Activated CD4-positive, alpha-beta memory T cell treated with anti-CD3 and anti-CD28 coated beads for 36 hours (primary cell): ENCODE measurements at regions not wholly inside any gene's neighbourhood (a gene's known extent, or its start where the extent isn't known, plus 50 kb on each side); places are given as distances from the start of the nearest gene placed in this dataset.
"Not testable (repeated sequence)": the region's sequence is repeated elsewhere in the genome, so short reads cannot be mapped to it uniquely, and the experiment has no call there.

Experiments used
- CTCF ChIA-PET: fragments of 350-600 bp; sonication (Branson Sonifier 250); formaldehyde crosslinking; loops from one replicate; lab custom pipeline; 2021; ENCODE audit warnings: antibody characterized with exemption, inconsistent platforms; lab: Charles Lee
- POLR2A ChIA-PET: fragments of 350-600 bp; sonication (Branson Sonifier 250); formaldehyde crosslinking; loops from one replicate; lab custom pipeline; 2021; ENCODE audit warnings: antibody characterized with exemption; lab: Charles Lee
- DNase-seq: peaks from one replicate; pipeline ENCODE4 v3.0.0-alpha.2; 2020
- H3K27ac Mint-ChIP-seq: one replicate; pipeline ENCODE4 v1.8.0; 2021; ENCODE audit warnings: mixed read lengths
- H3K27me3 Mint-ChIP-seq: one replicate; pipeline ENCODE4 v1.8.0; 2021; ENCODE audit warnings: mixed read lengths
- H3K36me3 Mint-ChIP-seq: one replicate; pipeline ENCODE4 v1.8.0; 2021; ENCODE audit warnings: mixed read lengths
- H3K4me1 Mint-ChIP-seq: one replicate; pipeline ENCODE4 v1.8.0; 2021; ENCODE audit warnings: low read depth, mixed read lengths
- H3K4me3 Mint-ChIP-seq: one replicate; pipeline ENCODE4 v1.8.0; 2021; ENCODE audit warnings: mild to moderate bottlenecking, mixed read lengths
- H3K9me3 Mint-ChIP-seq: one replicate; pipeline ENCODE4 v1.8.0; 2021; ENCODE audit warnings: mixed read lengths
- intact Hi-C: fragments of 100-400 bp; cut with micrococcal nuclease; formaldehyde crosslinking; loops from one replicate; pipeline ENCODE4 v1.15.1; 2023

GRCh38 chr6:147651-148050 is 144.6 kb upstream of the DUSP22 start:
- H3K4me1 Mint-ChIP-seq, H3K27ac Mint-ChIP-seq, POLR2A ChIA-PET, intact Hi-C loops, H3K9me3 Mint-ChIP-seq, H3K4me3 Mint-ChIP-seq, H3K36me3 Mint-ChIP-seq, H3K27me3 Mint-ChIP-seq, DNase-seq: not testable (repeated sequence)
- CTCF ChIA-PET: interaction anchor here (0.6 to 1.4 kb wide), 5 partner anchors 17 to 224 kb away, joined by 3 to 5 read pairs (median 3); no protein-coding TSS in a partner anchor

DNA sequence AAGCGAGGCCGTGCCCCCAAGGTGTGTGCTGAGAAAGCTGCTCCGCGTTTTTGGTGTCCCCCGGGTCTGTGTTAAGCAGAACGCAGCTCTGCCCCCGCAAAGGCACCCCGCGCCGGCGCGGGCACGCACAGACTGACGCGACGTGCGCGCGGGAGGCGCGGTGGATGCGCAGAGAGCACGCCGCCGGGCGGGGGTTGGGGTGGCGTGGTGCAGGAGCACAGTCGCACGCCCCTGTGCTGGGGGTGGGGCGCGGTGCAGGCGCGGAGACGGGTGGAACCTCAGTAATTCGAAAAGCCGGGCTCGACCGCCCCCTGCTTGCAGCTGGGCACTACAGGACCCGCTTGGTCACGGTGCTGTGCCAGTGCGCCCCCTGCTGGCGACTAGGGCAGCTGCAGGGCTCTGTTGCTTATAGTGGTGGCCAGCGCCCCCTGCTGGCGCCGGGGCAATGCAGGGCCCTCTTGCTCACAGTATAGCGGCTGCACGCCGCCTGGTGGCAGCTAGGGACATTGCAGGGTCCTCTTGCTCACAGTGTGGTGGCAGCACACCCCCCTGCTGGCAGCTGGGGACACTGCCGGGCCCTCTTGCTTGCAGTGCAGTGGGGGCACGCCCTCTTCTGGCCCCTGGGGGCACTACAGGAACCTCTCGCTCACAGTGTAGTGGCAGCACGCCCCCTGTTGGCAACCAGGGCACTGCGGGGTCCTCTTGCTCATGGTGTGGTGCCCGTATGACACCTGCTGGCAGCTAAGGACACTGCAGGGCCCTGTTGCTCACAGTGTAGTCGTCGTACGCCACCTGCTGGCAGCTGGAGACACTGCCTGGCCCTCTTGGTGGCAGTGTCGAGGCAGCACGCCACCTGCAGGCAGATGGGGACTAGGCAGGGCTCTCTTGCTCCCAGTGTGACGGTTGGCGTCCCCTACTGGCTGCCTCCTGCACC is 144.0 kb upstream of the DUSP22 start:
- H3K27ac Mint-ChIP-seq, H3K4me1 Mint-ChIP-seq, intact Hi-C loops, POLR2A ChIA-PET, H3K9me3 Mint-ChIP-seq, H3K4me3 Mint-ChIP-seq, H3K36me3 Mint-ChIP-seq: not testable (repeated sequence)
- H3K27me3 Mint-ChIP-seq: peaks cover 15% of the 10 kb centered on the region
- CTCF ChIA-PET: interaction anchor here (0.6 to 1.4 kb wide), 9 partner anchors 16 to 442 kb away, joined by 3 to 5 read pairs (median 3); no protein-coding TSS in a partner anchor
- DNase-seq: peak; percentile 96

GRCh38 chr6:150147-150546 is 142.1 kb upstream of the DUSP22 start:
- intact Hi-C loops, H3K36me3 Mint-ChIP-seq, H3K9me3 Mint-ChIP-seq, H3K27ac Mint-ChIP-seq, H3K4me1 Mint-ChIP-seq, H3K4me3 Mint-ChIP-seq, POLR2A ChIA-PET, DNase-seq: not testable (repeated sequence)
- CTCF ChIA-PET: interaction anchor here (1.0 kb wide), 1 partner anchor 19 kb away, joined by 3 read pairs; no protein-coding TSS in a partner anchor
- H3K27me3 Mint-ChIP-seq: peaks cover 28% of the 10 kb centered on the region

DNA sequence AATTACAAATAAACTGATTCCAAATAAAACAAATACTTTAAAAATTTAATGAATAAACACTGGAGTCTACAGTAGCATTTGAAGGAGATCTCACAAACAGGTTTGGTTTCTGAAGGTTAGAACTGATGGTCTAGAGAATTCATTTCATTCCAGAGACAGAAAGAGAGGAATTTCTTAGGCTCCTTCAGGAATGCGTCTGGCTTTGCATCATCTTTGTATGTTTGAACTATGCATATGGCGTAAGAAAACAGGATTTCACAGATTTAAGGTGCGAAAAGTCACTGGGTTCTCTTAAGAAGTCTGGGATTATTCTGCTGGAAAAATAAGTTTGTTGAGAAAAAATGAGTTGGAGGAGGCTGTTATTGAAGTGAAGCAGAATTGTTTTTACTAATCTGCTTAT is 139.9 kb upstream of the DUSP22 start:
- intact Hi-C loops, DNase-seq, H3K27ac Mint-ChIP-seq, H3K4me3 Mint-ChIP-seq, POLR2A ChIA-PET, CTCF ChIA-PET, H3K9me3 Mint-ChIP-seq, H3K36me3 Mint-ChIP-seq: not testable (repeated sequence)
- Mint-ChIP-seq H3K27me3 (peaks cover 43% of the 10 kb centered on the region), H3K4me1 (peaks cover 17% of the 10 kb centered on the region)

DNA sequence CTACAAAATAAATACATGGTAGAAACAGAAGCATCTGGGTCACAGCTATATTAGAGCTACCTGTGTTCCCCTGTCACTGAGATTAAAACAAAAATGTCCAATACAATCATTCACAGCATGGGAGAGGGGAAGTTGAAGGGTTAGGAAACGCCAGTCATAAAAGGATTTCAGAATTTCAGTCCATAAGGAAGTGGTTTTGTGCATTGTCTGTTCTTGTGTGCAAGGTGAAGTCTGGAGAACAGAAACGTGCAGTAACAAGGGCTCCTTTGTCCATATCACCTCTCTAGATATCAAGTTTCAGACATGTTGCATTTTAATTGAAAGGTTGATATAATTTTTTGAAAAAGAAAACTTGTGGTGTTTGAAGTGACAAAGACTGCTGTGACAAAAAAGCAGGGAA is 139.3 kb upstream of the DUSP22 start:
- Mint-ChIP-seq H3K4me1 (peaks cover 17% of the 10 kb centered on the region), H3K27me3 (peaks cover 46% of the 10 kb centered on the region)
- CTCF ChIA-PET, H3K9me3 Mint-ChIP-seq, POLR2A ChIA-PET, intact Hi-C loops, H3K27ac Mint-ChIP-seq, H3K36me3 Mint-ChIP-seq, H3K4me3 Mint-ChIP-seq, DNase-seq: not testable (repeated sequence)

- DNase-seq, H3K36me3 Mint-ChIP-seq, intact Hi-C loops, H3K4me3 Mint-ChIP-seq, H3K9me3 Mint-ChIP-seq, H3K27ac Mint-ChIP-seq: not testable (repeated sequence)
- H3K27me3 Mint-ChIP-seq: peaks cover 51% of the 10 kb centered on the region
- CTCF ChIA-PET: interaction anchor here (1.9 kb wide), 1 partner anchor 15 kb away, joined by 9 read pairs; no protein-coding TSS in a partner anchor
- peaks cover 17% of the 10 kb centered on the region for H3K4me1 Mint-ChIP-seq
- POLR2A ChIA-PET: interaction anchor here (1.4 kb wide), 1 partner anchor 238 kb away, joined by 4 read pairs; the partner anchor contains the start of gene IRF4
These were observed 138.4 kb upstream of the DUSP22 start for GRCh38 chr6:153867-154266.

GRCh38 chr6:154321-155092 is 137.8 kb upstream of the DUSP22 start:
- POLR2A ChIA-PET: interaction anchor here (1.4 kb wide), 1 partner anchor 237 kb away, joined by 4 read pairs; the partner anchor contains the start of gene IRF4
- peaks cover 57% of the 10 kb centered on the region for H3K27me3 Mint-ChIP-seq
- peak; percentile 28 for DNase-seq
- H3K36me3 Mint-ChIP-seq, H3K9me3 Mint-ChIP-seq, intact Hi-C loops, H3K27ac Mint-ChIP-seq, H3K4me3 Mint-ChIP-seq: not testable (repeated sequence)
- CTCF ChIA-PET: interaction anchor here (1.3 to 1.9 kb wide), 4 partner anchors 15 to 1242 kb away, joined by 3 to 9 read pairs (median 4); no protein-coding TSS in a partner anchor
- H3K4me1 Mint-ChIP-seq: peaks cover 17% of the 10 kb centered on the region

DNA sequence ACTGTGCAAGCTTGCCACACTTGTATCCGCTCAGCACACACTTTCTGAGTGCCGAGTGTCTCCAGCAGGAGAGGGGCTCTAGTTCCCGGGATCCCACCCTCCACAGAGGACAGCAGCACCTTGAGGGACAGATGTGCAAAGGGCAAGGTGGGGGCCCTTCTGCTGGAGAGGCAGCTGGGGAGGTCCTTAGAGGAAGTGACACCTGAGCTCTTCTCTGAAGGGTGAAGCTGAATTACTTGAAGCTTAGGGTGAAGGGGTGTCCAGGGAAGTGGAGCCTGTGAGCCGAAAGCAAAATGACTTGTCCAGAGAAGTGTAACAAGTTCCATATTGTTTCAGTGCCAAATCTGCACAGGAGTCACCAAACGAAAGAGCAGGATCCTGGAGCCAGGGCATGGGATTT is 136.3 kb upstream of the DUSP22 start:
- Mint-ChIP-seq H3K4me1 (peaks cover 17% of the 10 kb centered on the region), H3K36me3 (no peaks in the 10 kb centered on the region), H3K9me3 (no peaks in the 10 kb centered on the region), H3K4me3 (no peak overlapping the region), H3K27ac (no peak overlapping the region), H3K27me3 (peaks cover 64% of the 10 kb centered on the region)
- intact Hi-C loops: no loop called here
- CTCF ChIA-PET: interaction anchor here (0.6 to 1.9 kb wide), 4 partner anchors 13 to 566 kb away, joined by 3 to 9 read pairs (median 4); no protein-coding TSS in a partner anchor
- POLR2A ChIA-PET: no interaction called here
- no peak for DNase-seq

- H3K36me3 Mint-ChIP-seq, intact Hi-C loops, H3K9me3 Mint-ChIP-seq, POLR2A ChIA-PET, H3K4me3 Mint-ChIP-seq, H3K27ac Mint-ChIP-seq: not testable (repeated sequence)
- peaks cover 67% of the 10 kb centered on the region for H3K27me3 Mint-ChIP-seq
- H3K4me1 Mint-ChIP-seq: peaks cover 17% of the 10 kb centered on the region
- peak; percentile 30 for DNase-seq
- CTCF ChIA-PET: interaction anchor here (0.8 kb wide), 1 partner anchor 163 kb away, joined by 3 read pairs; no protein-coding TSS in a partner anchor
These were observed 135.7 kb upstream of the DUSP22 start for GRCh38 chr6:156441-157140.

- DNase-seq: peak; percentile 29
- POLR2A ChIA-PET, H3K9me3 Mint-ChIP-seq, H3K4me3 Mint-ChIP-seq, H3K36me3 Mint-ChIP-seq, intact Hi-C loops, H3K27ac Mint-ChIP-seq, CTCF ChIA-PET: not testable (repeated sequence)
- Mint-ChIP-seq H3K4me1 (peaks cover 17% of the 10 kb centered on the region), H3K27me3 (peaks cover 63% of the 10 kb centered on the region)
These were observed 135.1 kb upstream of the DUSP22 start for GRCh38 chr6:157176-157575.

DNA sequence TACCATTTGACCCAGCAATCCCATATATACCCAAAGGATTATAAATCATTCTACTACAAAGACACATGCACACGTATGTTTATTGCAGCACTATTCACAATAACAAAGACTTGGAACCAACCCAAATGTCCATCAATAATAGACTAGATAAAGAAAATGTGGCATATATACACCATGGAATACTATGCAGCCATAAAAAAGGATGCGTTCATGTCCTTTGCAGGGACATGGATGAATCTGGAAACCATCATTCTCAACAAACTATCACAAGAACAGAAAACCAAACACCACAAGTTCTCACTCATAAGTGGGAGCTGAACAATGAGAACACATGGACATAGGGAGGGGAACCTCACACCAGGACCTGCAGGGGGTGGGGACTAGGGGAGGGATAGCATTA is 130.6 kb upstream of the DUSP22 start:
- H3K4me1 Mint-ChIP-seq, H3K4me3 Mint-ChIP-seq, H3K9me3 Mint-ChIP-seq, H3K36me3 Mint-ChIP-seq, CTCF ChIA-PET, POLR2A ChIA-PET, intact Hi-C loops, DNase-seq, H3K27ac Mint-ChIP-seq: not testable (repeated sequence)
- H3K27me3 Mint-ChIP-seq: peaks cover 32% of the 10 kb centered on the region
